ENCODE measurements at regions not wholly inside any gene's neighbourhood (a gene's known extent, or its start where the extent isn't known, plus 50 kb on each side); places are given as distances from the start of the nearest gene placed in this dataset.

- no peak for ATAC-seq
- Histone ChIP-seq H3K27ac (ENCODE audit: extremely low read length, insufficient read depth, low read length) (no peak overlapping the region), H4K20me1 (ENCODE audit: insufficient read depth, low read length) (no peaks in the 10 kb centered on the region), H2AFZ (ENCODE audit: low read length) (no peak overlapping the region), H3K27me3 (ENCODE audit: control insufficient read depth in 1 of 2, insufficient read depth in 2 of 2, low read length in 2 of 2) (peaks cover 0 to 16% of the 10 kb centered on the region in 2 experiments; a peak in 1 of 5 replicates), H3K4me3 (replicated peaks in 1 of 3; ENCODE audit: insufficient read depth in 1 of 3, low read depth in 2 of 3, low read length in 3 of 3) (no peak overlapping the region), H3K79me2 (ENCODE audit: insufficient read depth, low read length) (no peaks in the 10 kb centered on the region), H3K4me1 (ENCODE audit: insufficient read depth, low read length) (peaks cover 5% of the 10 kb centered on the region), H3K36me3 (replicated peaks in 1 of 2; ENCODE audit: control insufficient read depth in 1 of 2, insufficient read depth in 2 of 2, low read length in 2 of 2) (no peaks in the 10 kb centered on the region), H3K9me3 (ENCODE audit: low read length) (no peaks in the 10 kb centered on the region), H3K9ac (ENCODE audit: insufficient read depth, low read depth, low read length) (no peak overlapping the region), H3K4me2 (ENCODE audit: low read depth, low read length) (no peak overlapping the region)
- in situ Hi-C loops (cut with HindIII; ENCODE audit: extremely low pct_ligation_motif_present, low pct_unique_long_range_greater_than_20kb) = no loop called here
- no TSS peak for BruUV-seq (replicated peaks)
- POLR2A ChIA-PET = no interaction called here
- FAIRE-seq = no peak
- WGBS (ENCODE audit: low lambda C conversion rate) = 2% methylated on average over 3 of the region's 3 CpGs
- DNase-seq (ENCODE audit: low spot score) = no peak
- CTCF ChIA-PET (ENCODE audit: low intra/inter-chr PET ratio, low total read pairs) = no interaction called here
- TF ChIP-seq RFX3 (CRISPR knock-in tag; IDR thresholded peaks at IDR 0.05) = no peak
- TF ChIP-seq MED1 (CRISPR knock-in tag; IDR thresholded peaks at IDR 0.05) = no peak
- TF ChIP-seq ZNF672 (CRISPR knock-in tag; IDR thresholded peaks at IDR 0.05) = no peak
- TF ChIP-seq ZNF580 (CRISPR knock-in tag; IDR thresholded peaks at IDR 0.05; ENCODE audit: borderline replicate concordance, low read depth) = no peak
- no peak for TF ChIP-seq ZC3H13 (CRISPR knock-in tag; IDR thresholded peaks at IDR 0.05)
- intact Hi-C loops (cut with micrococcal nuclease; ENCODE audit: unreplicated experiment) = no loop called here
These were observed 184.6 kb upstream of the PRDM1 start for GRCh38 chr6:105901583-105901982.

GRCh38 chr6:105900125-105900937, 185.8 kb upstream of the PRDM1 start:
- H3K36me3 ChIP-seq (replicated peaks in 1 of 2; ENCODE audit: control insufficient read depth in 1 of 2, insufficient read depth in 2 of 2, low read length in 2 of 2) = no peaks in the 10 kb centered on the region
- no peak for FAIRE-seq
- H2AFZ ChIP-seq (ENCODE audit: low read length) = no peak overlapping the region
- H3K79me2 ChIP-seq (ENCODE audit: insufficient read depth, low read length) = no peaks in the 10 kb centered on the region
- no TSS peak for BruUV-seq (replicated peaks)
- H3K9ac ChIP-seq (ENCODE audit: insufficient read depth, low read depth, low read length) = no peak overlapping the region
- 35% methylated on average over 10 of the region's 13 CpGs for WGBS (ENCODE audit: low lambda C conversion rate)
- H3K4me2 ChIP-seq (ENCODE audit: low read depth, low read length) = no peak overlapping the region
- intact Hi-C loops (cut with micrococcal nuclease; ENCODE audit: unreplicated experiment) = no loop called here
- CTCF ChIA-PET (ENCODE audit: low intra/inter-chr PET ratio, low total read pairs) = no interaction called here
- H4K20me1 ChIP-seq (ENCODE audit: insufficient read depth, low read length) = no peaks in the 10 kb centered on the region
- no peak for ATAC-seq
- in situ Hi-C loops (cut with HindIII; ENCODE audit: extremely low pct_ligation_motif_present, low pct_unique_long_range_greater_than_20kb) = no loop called here
- peaks cover 15% of the 10 kb centered on the region for H3K4me1 ChIP-seq (ENCODE audit: insufficient read depth, low read length)
- no peak overlapping the region for H3K4me3 ChIP-seq (replicated peaks in 1 of 3; ENCODE audit: insufficient read depth in 1 of 3, low read depth in 2 of 3, low read length in 3 of 3)
- no peaks in the 10 kb centered on the region for H3K9me3 ChIP-seq (ENCODE audit: low read length)
- no peak for DNase-seq (ENCODE audit: low spot score)
- H3K27me3 ChIP-seq (ENCODE audit: control insufficient read depth in 1 of 2, insufficient read depth in 2 of 2, low read length in 2 of 2) = peaks cover 0 to 16% of the 10 kb centered on the region in 2 experiments; a peak in 1 of 5 replicates
- POLR2A ChIA-PET = no interaction called here
- H3K27ac ChIP-seq (ENCODE audit: extremely low read length, insufficient read depth, low read length) = no peak overlapping the region
- TF ChIP-seq CBX2 (IDR thresholded peaks at IDR 0.05; ENCODE audit: low read depth, low read length) (no peak), CBX2 (CRISPR knock-in tag; IDR thresholded peaks at IDR 0.05; ENCODE audit: low read depth) (no peak), MEF2D (CRISPR knock-in tag; IDR thresholded peaks at IDR 0.05) (no peak), SSRP1 (CRISPR knock-in tag; IDR thresholded peaks at IDR 0.05) (no peak), HOXA5 (CRISPR knock-in tag; IDR thresholded peaks at IDR 0.05) (no peak), FLYWCH1 (CRISPR knock-in tag; IDR thresholded peaks at IDR 0.05) (no peak), BHLHE40 (IDR thresholded peaks at IDR 0.05; ENCODE audit: low read length) (no peak), ATF5 (CRISPR knock-in tag; IDR thresholded peaks at IDR 0.05; ENCODE audit: low read depth) (no peak), ZNF589 (CRISPR knock-in tag; conservative IDR thresholded peaks at IDR 0.05) (no peak), ZNF431 (CRISPR knock-in tag; IDR thresholded peaks at IDR 0.05; ENCODE audit: borderline replicate concordance, low read depth) (no peak), ZNF557 (CRISPR knock-in tag; IDR thresholded peaks at IDR 0.05) (no peak), CAMTA2 (CRISPR knock-in tag; IDR thresholded peaks at IDR 0.05; ENCODE audit: borderline replicate concordance) (no peak)
